ENCODE measurements at regions not wholly inside any gene's neighbourhood (a gene's known extent, or its start where the extent isn't known, plus 50 kb on each side); places are given as distances from the start of the nearest gene placed in this dataset.

GRCh38 chr5:124007675-124008398, 495.9 kb downstream of the CSNK1G3 start:
- Histone ChIP-seq H3K27me3 (replicated peaks) (no peaks in the 10 kb centered on the region), H3K27ac (no peak overlapping the region), H3K36me3 (replicated peaks) (no peaks in the 10 kb centered on the region), H3K4me3 (ENCODE audit: low read depth, low read length) (no peak overlapping the region)
- no peak for TF ChIP-seq CTCF (IDR thresholded peaks at IDR 0.05; ENCODE audit: low read depth, low read length, missing control alignments)
- in situ Hi-C loops (cut with HindIII; ENCODE audit: low pct_ligation_motif_present, low sequenced_read_pairs), result no loop called here
- DNase-seq, result no peak

- H3K36me3 ChIP-seq (replicated peaks), result no peaks in the 10 kb centered on the region
- TF ChIP-seq CTCF (IDR thresholded peaks at IDR 0.05; ENCODE audit: low read depth, low read length, missing control alignments), result no peak
- in situ Hi-C loops (cut with HindIII; ENCODE audit: low pct_ligation_motif_present, low sequenced_read_pairs), result no loop called here
These were observed 489.1 kb downstream of the CSNK1G3 start for GRCh38 chr5:124001036-124001615.

GRCh38 chr5:124000538-124000937, 488.6 kb downstream of the CSNK1G3 start:
- in situ Hi-C loops (cut with HindIII; ENCODE audit: low pct_ligation_motif_present, low sequenced_read_pairs), result no loop called here
- no peak for DNase-seq
- no peak for TF ChIP-seq CTCF (IDR thresholded peaks at IDR 0.05; ENCODE audit: low read depth, low read length, missing control alignments)
- Histone ChIP-seq H3K27me3 (replicated peaks) (no peaks in the 10 kb centered on the region), H3K36me3 (replicated peaks) (no peaks in the 10 kb centered on the region), H3K27ac (no peak overlapping the region), H3K4me3 (ENCODE audit: low read depth, low read length) (no peak overlapping the region)

More at GRCh38 chr5:124001036-124001615, 489.1 kb downstream of the CSNK1G3 start:
- H3K27me3 ChIP-seq (replicated peaks), result no peaks in the 10 kb centered on the region
- no peak for DNase-seq
- no peak overlapping the region for H3K4me3 ChIP-seq (ENCODE audit: low read depth, low read length)
- H3K27ac ChIP-seq, result no peak overlapping the region

GRCh38 chr5:123997462-123998215, 485.7 kb downstream of the CSNK1G3 start:
- DNase-seq, result peak; percentile 20
- Histone ChIP-seq H3K27me3 (replicated peaks) (no peaks in the 10 kb centered on the region), H3K27ac (no peak overlapping the region), H3K36me3 (replicated peaks) (no peaks in the 10 kb centered on the region), H3K4me3 (ENCODE audit: low read depth, low read length) (no peak overlapping the region)
- no peak for TF ChIP-seq CTCF (IDR thresholded peaks at IDR 0.05; ENCODE audit: low read depth, low read length, missing control alignments)
- in situ Hi-C loops (cut with HindIII; ENCODE audit: low pct_ligation_motif_present, low sequenced_read_pairs), result no loop called here

GRCh38 chr5:123997064-123997461, 485.1 kb downstream of the CSNK1G3 start:
- no peak for TF ChIP-seq CTCF (IDR thresholded peaks at IDR 0.05; ENCODE audit: low read depth, low read length, missing control alignments)
- in situ Hi-C loops (cut with HindIII; ENCODE audit: low pct_ligation_motif_present, low sequenced_read_pairs), result no loop called here
- Histone ChIP-seq H3K4me3 (ENCODE audit: low read depth, low read length) (no peak overlapping the region), H3K27me3 (replicated peaks) (no peaks in the 10 kb centered on the region), H3K36me3 (replicated peaks) (no peaks in the 10 kb centered on the region), H3K27ac (no peak overlapping the region)
- no peak for DNase-seq
